ENCODE measurements at regions not wholly inside any gene's neighbourhood (a gene's known extent, or its start where the extent isn't known, plus 50 kb on each side); places are given as distances from the start of the nearest gene placed in this dataset.
"Not testable (repeated sequence)": the region's sequence is repeated elsewhere in the genome, so short reads cannot be mapped to it uniquely, and the experiment has no call there.

DNA sequence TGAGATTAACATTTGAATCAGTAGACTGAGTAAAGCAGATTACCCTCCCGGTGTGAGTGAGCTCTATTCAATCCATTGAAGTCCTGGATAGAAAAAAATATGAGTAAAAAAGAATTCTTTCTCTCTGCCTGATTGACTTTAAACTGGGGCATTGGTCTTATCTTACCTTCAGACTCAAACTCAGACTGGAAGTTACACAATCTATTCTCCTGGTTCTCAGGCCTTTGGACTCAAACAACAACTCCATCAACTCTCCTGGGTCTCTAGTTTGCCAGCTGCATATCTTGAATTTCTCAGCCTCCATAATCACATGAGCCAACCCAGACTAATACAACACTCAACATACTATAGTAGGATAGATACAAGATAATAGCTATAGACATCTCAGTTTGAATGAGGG, 255.4 kb upstream of the TSPY2 start:
- H3K27ac Mint-ChIP-seq; H3K27ac ChIP-seq (ENCODE audit: low read depth, low read length); H3K4me3 Mint-ChIP-seq; H3K36me3 Mint-ChIP-seq (ENCODE audit: low read depth); H3K4me1 Mint-ChIP-seq; H3K9ac ChIP-seq (ENCODE audit: extremely low read depth, low read length, poor library complexity, severe bottlenecking); H3K9me3 ChIP-seq (ENCODE audit: control insufficient read depth, low read length); DNase-seq; H3K4me3 ChIP-seq (ENCODE audit: low read length); H3K4me1 ChIP-seq (ENCODE audit: control insufficient read depth, insufficient read depth, low read length); H3K27me3 ChIP-seq (ENCODE audit: control insufficient read depth, insufficient read depth, low read length, poor library complexity, severe bottlenecking); H3K27me3 Mint-ChIP-seq (ENCODE audit: insufficient read depth); H3K36me3 ChIP-seq (ENCODE audit: control insufficient read depth, insufficient read depth, low read length); H3K9me3 Mint-ChIP-seq: not testable (repeated sequence)
- 44% methylated on average over 1 of the region's 1 CpG; no CpG with 5 or more reads in 1 of the 2 experiments for WGBS, 2 experiments (ENCODE audit: insufficient coverage in 1 of 2, insufficient read length in 1 of 2)
